ENCODE measurements at regions not wholly inside any gene's neighbourhood (a gene's known extent, or its start where the extent isn't known, plus 50 kb on each side); places are given as distances from the start of the nearest gene placed in this dataset.

DNA sequence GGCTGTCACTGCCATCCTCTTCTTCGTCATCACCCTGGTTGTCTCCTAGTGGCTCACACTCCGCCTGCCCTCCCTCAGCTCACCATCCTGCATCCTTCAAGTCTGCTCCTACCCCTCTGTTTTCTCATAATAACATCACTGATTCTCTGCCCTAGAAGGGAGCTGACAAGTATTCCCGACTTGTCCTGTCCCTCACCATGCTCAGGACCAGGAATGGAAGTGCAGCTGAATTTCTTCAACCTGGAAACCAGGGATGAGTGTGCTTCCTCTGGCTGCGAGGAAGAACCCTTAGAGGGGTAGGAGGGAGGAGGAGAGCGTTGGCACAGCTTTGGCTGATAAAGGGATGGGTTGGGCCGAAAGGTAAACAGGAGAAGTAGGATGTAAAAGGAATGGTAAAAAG lies 174.8 kb upstream of the GPR26 start:
- H3K27ac ChIP-seq (ENCODE audit: low read length): no peak overlapping the region
- Mint-ChIP-seq H3K4me1 (peaks cover 0 to 5% (median 0%) of the 10 kb centered on the region in 3 donors), H3K4me3 (no peak overlapping the region), H3K36me3 (no peaks in the 10 kb centered on the region), H3K27ac (no peak overlapping the region), H3K27me3 (peaks cover 21 to 58% of the 10 kb centered on the region in 2 donors), H3K9me3 (no peaks in the 10 kb centered on the region)
- DNase-seq: no peak
- WGBS (ENCODE audit: insufficient coverage): 55% methylated on average over 4 of the region's 6 CpGs
- H3K9me3 ChIP-seq: no peaks in the 10 kb centered on the region
- no peaks in the 10 kb centered on the region for H3K36me3 ChIP-seq (ENCODE audit: control insufficient read depth in 2 of 2, extremely low read depth in 1 of 2, insufficient read depth in 1 of 2, low read length in 1 of 2)
- H3K4me1 ChIP-seq (ENCODE audit: control insufficient read depth in 1 of 2, extremely low read depth in 1 of 2, insufficient read depth in 2 of 2, low read length in 2 of 2): no peaks in the 10 kb centered on the region
- ATAC-seq (replicated peaks in 1 of 4): no peak
- ChIA-PET CTCF (no interaction called here), POLR2A (no interaction called here)
- no peak overlapping the region for H3K4me3 ChIP-seq (ENCODE audit: control insufficient read depth in 1 of 2, extremely low read depth in 1 of 2, low read length in 1 of 2)
- H3K27me3 ChIP-seq (replicated peaks in 1 of 2; ENCODE audit: control insufficient read depth in 2 of 2, extremely low read depth in 1 of 2, insufficient read depth in 2 of 2, low read length in 1 of 2): peaks cover 0 to 38% of the 10 kb centered on the region in 2 experiments

DNA sequence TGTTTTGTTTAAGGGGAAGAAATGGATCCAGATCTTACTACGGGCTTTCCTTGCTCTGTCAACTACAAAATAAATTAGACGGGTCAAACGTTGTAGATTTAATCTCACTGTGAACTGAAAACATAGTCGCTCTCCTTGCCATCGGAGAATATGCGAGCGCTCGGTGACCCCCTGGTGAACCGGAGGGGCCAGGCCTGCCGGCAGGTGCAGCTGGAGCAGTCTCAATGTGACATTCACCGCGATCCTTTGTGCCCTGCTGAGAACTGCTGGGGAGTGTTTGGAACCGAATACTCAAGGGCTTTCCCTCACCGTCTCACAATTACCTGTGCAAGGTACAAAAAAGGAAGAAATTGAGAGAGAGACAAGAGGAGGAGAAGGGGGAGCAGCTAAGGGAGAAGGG lies 174.1 kb upstream of the GPR26 start:
- ChIA-PET CTCF (no interaction called here), POLR2A (no interaction called here)
- Histone ChIP-seq H3K4me3 (ENCODE audit: control insufficient read depth in 1 of 2, extremely low read depth in 1 of 2, low read length in 1 of 2) (no peak overlapping the region), H3K27ac (ENCODE audit: low read length) (no peak overlapping the region), H3K36me3 (ENCODE audit: control insufficient read depth in 2 of 2, extremely low read depth in 1 of 2, insufficient read depth in 1 of 2, low read length in 1 of 2) (no peaks in the 10 kb centered on the region), H3K4me1 (ENCODE audit: control insufficient read depth in 1 of 2, extremely low read depth in 1 of 2, insufficient read depth in 2 of 2, low read length in 2 of 2) (no peaks in the 10 kb centered on the region), H3K27me3 (replicated peaks in 1 of 2; ENCODE audit: control insufficient read depth in 2 of 2, extremely low read depth in 1 of 2, insufficient read depth in 2 of 2, low read length in 1 of 2) (peaks cover 0 to 36% of the 10 kb centered on the region in 2 experiments), H3K9me3 (no peaks in the 10 kb centered on the region)
- H3K27ac Mint-ChIP-seq: no peak overlapping the region
- H3K9me3 Mint-ChIP-seq: no peaks in the 10 kb centered on the region
- H3K36me3 Mint-ChIP-seq: no peaks in the 10 kb centered on the region
- ATAC-seq (replicated peaks in 1 of 4) (no peak), DNase-seq (no peak)
- H3K27me3 Mint-ChIP-seq: peaks cover 21 to 54% of the 10 kb centered on the region in 2 donors
- WGBS (ENCODE audit: insufficient coverage): 61% methylated on average over 8 of the region's 14 CpGs
- H3K4me3 Mint-ChIP-seq: no peak overlapping the region
- H3K4me1 Mint-ChIP-seq: peaks cover 0 to 5% (median 0%) of the 10 kb centered on the region in 3 donors

DNA sequence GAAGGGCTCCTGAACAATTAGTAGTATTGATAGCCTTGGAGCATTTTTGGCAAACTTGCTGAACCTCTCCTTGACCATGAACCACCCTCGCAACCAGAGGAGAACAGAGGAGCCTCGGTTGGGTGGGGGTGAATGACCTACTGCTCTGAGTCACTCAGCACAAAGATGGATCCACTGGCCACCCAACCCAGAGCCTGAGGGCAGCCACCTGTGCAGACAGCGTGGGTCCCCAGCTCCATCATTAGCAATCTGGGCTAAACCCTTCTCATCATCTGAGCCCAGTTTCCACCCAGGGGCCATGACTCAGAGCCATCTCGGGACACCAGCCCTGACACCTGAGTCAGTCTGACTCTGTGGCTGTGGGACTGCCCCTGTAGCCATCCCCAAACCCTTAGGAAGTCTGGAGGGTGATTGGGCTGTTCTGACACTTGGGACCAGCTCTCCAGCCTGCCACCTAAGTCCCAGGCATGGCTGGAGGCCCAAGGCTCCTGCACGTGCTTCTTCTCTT lies 171.8 kb upstream of the GPR26 start:
- Mint-ChIP-seq H3K4me1 (peaks cover 0 to 5% (median 0%) of the 10 kb centered on the region in 3 donors), H3K27me3 (peaks cover 17 to 44% of the 10 kb centered on the region in 2 donors), H3K9me3 (no peaks in the 10 kb centered on the region), H3K27ac (no peak overlapping the region), H3K4me3 (no peak overlapping the region), H3K36me3 (no peaks in the 10 kb centered on the region)
- H3K4me3 ChIP-seq (ENCODE audit: control insufficient read depth in 1 of 2, extremely low read depth in 1 of 2, low read length in 1 of 2): no peak overlapping the region
- no peaks in the 10 kb centered on the region for H3K4me1 ChIP-seq (ENCODE audit: control insufficient read depth in 1 of 2, extremely low read depth in 1 of 2, insufficient read depth in 2 of 2, low read length in 2 of 2)
- DNase-seq (no peak), ATAC-seq (replicated peaks in 1 of 4) (no peak)
- H3K27me3 ChIP-seq (replicated peaks in 1 of 2; ENCODE audit: control insufficient read depth in 2 of 2, extremely low read depth in 1 of 2, insufficient read depth in 2 of 2, low read length in 1 of 2): peaks cover 0 to 34% of the 10 kb centered on the region in 2 experiments
- ChIA-PET CTCF (no interaction called here), POLR2A (no interaction called here)
- WGBS (ENCODE audit: insufficient coverage): no CpG with 5 or more reads among the region's 5 CpGs
- no peaks in the 10 kb centered on the region for H3K36me3 ChIP-seq (ENCODE audit: control insufficient read depth in 2 of 2, extremely low read depth in 1 of 2, insufficient read depth in 1 of 2, low read length in 1 of 2)
- no peak overlapping the region for H3K27ac ChIP-seq (ENCODE audit: low read length)
- no peaks in the 10 kb centered on the region for H3K9me3 ChIP-seq

DNA sequence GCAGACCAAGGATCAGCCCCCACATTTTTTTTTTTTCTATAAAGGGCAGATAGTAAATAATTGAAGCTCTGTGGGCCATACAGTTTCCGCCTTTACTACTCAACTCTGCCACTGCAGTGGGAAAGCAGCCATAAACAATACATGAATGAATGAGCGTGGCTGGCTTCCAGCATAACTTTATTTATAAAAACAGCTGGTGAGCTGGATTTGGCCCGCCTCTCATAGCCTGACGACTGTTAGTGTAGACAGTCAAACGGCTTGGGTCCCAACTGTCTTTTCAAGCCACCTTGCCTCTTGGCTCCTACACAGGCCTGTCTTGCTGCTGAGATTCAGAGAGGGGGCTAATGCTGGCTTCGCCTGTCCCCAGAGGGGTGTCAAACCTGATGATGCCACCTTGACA lies 169.8 kb upstream of the GPR26 start:
- Mint-ChIP-seq H3K4me3 (no peak overlapping the region), H3K27me3 (peaks cover 15 to 30% of the 10 kb centered on the region in 2 donors), H3K36me3 (no peaks in the 10 kb centered on the region), H3K4me1 (peaks cover 0 to 5% (median 0%) of the 10 kb centered on the region in 3 donors), H3K27ac (no peak overlapping the region), H3K9me3 (no peaks in the 10 kb centered on the region)
- CTCF ChIA-PET: no interaction called here
- no peak for DNase-seq
- WGBS (ENCODE audit: insufficient coverage): 86% methylated on average over 5 of the region's 6 CpGs
- Histone ChIP-seq H3K27me3 (replicated peaks in 1 of 2; ENCODE audit: control insufficient read depth in 2 of 2, extremely low read depth in 1 of 2, insufficient read depth in 2 of 2, low read length in 1 of 2) (peaks cover 0 to 31% of the 10 kb centered on the region in 2 experiments), H3K27ac (ENCODE audit: low read length) (no peak overlapping the region), H3K4me1 (ENCODE audit: control insufficient read depth in 1 of 2, extremely low read depth in 1 of 2, insufficient read depth in 2 of 2, low read length in 2 of 2) (no peaks in the 10 kb centered on the region), H3K36me3 (ENCODE audit: control insufficient read depth in 2 of 2, extremely low read depth in 1 of 2, insufficient read depth in 1 of 2, low read length in 1 of 2) (no peaks in the 10 kb centered on the region), H3K4me3 (ENCODE audit: control insufficient read depth in 1 of 2, extremely low read depth in 1 of 2, low read length in 1 of 2) (no peak overlapping the region), H3K9me3 (no peaks in the 10 kb centered on the region)
- POLR2A ChIA-PET: interaction anchor here (0.5 to 0.7 kb wide), 2 partner anchors 9 to 1638 kb away, joined by 3 read pairs; no protein-coding TSS in a partner anchor
- no peak for ATAC-seq (replicated peaks in 1 of 4)

- POLR2A ChIA-PET: no interaction called here
Measured at GRCh38 chr10:123496996-123497660, 169.0 kb upstream of the GPR26 start.

DNA sequence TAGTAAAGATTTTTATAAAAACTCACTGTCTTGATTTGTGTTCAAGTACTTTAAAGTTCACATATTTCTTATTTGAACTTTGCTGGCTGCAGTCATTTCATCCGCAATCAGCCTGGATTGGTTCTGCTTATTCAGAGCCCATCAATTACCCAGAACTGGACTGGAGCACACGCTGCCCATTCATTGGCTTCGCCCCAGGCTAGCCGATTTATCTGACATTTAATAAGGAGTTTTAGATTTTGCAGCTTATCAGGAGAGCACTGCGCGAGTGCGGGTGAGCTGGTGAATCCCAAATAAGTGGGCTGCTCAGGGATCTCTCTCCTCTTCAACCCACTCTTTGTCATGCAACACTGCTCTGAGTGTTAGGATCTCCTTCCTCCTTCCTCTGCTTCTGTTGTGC lies 166.0 kb upstream of the GPR26 start:
- H3K27me3 Mint-ChIP-seq: peaks cover 10 to 14% of the 10 kb centered on the region in 2 donors
- Histone ChIP-seq H3K4me1 (ENCODE audit: control insufficient read depth in 1 of 2, extremely low read depth in 1 of 2, insufficient read depth in 2 of 2, low read length in 2 of 2) (no peaks in the 10 kb centered on the region), H3K9me3 (no peaks in the 10 kb centered on the region), H3K27me3 (replicated peaks in 1 of 2; ENCODE audit: control insufficient read depth in 2 of 2, extremely low read depth in 1 of 2, insufficient read depth in 2 of 2, low read length in 1 of 2) (peaks cover 0 to 11% of the 10 kb centered on the region in 2 experiments), H3K36me3 (ENCODE audit: control insufficient read depth in 2 of 2, extremely low read depth in 1 of 2, insufficient read depth in 1 of 2, low read length in 1 of 2) (no peaks in the 10 kb centered on the region), H3K4me3 (ENCODE audit: control insufficient read depth in 1 of 2, extremely low read depth in 1 of 2, low read length in 1 of 2) (no peak overlapping the region), H3K27ac (ENCODE audit: low read length) (no peak overlapping the region)
- no peak overlapping the region for H3K4me3 Mint-ChIP-seq
- ChIA-PET CTCF (no interaction called here), POLR2A (no interaction called here)
- 93% methylated on average over 5 of the region's 7 CpGs for WGBS (ENCODE audit: insufficient coverage)
- no peak overlapping the region for H3K27ac Mint-ChIP-seq
- DNase-seq (no peak), ATAC-seq (replicated peaks in 1 of 4) (no peak)
- H3K36me3 Mint-ChIP-seq: no peaks in the 10 kb centered on the region
- H3K4me1 Mint-ChIP-seq: peaks cover 0 to 2% (median 0%) of the 10 kb centered on the region in 3 donors
- no peaks in the 10 kb centered on the region for H3K9me3 Mint-ChIP-seq

More at GRCh38 chr10:123496996-123497660, 169.0 kb upstream of the GPR26 start:
- Mint-ChIP-seq H3K27ac (no peak overlapping the region), H3K36me3 (no peaks in the 10 kb centered on the region), H3K4me1 (peaks cover 0 to 5% (median 0%) of the 10 kb centered on the region in 3 donors), H3K4me3 (no peak overlapping the region), H3K9me3 (no peaks in the 10 kb centered on the region), H3K27me3 (peaks cover 8 to 27% of the 10 kb centered on the region in 2 donors)
- ATAC-seq (replicated peaks in 1 of 4) (no peak), DNase-seq (no peak)
- WGBS (ENCODE audit: insufficient coverage): 77% methylated on average over 5 of the region's 10 CpGs
- peaks cover 0 to 26% of the 10 kb centered on the region in 2 experiments for H3K27me3 ChIP-seq (replicated peaks in 1 of 2; ENCODE audit: control insufficient read depth in 2 of 2, extremely low read depth in 1 of 2, insufficient read depth in 2 of 2, low read length in 1 of 2)
- no peak overlapping the region for H3K4me3 ChIP-seq (ENCODE audit: control insufficient read depth in 1 of 2, extremely low read depth in 1 of 2, low read length in 1 of 2)
- CTCF ChIA-PET: no interaction called here
- no peaks in the 10 kb centered on the region for H3K36me3 ChIP-seq (ENCODE audit: control insufficient read depth in 2 of 2, extremely low read depth in 1 of 2, insufficient read depth in 1 of 2, low read length in 1 of 2)
- no peak overlapping the region for H3K27ac ChIP-seq (ENCODE audit: low read length)
- no peaks in the 10 kb centered on the region for H3K4me1 ChIP-seq (ENCODE audit: control insufficient read depth in 1 of 2, extremely low read depth in 1 of 2, insufficient read depth in 2 of 2, low read length in 2 of 2)
- H3K9me3 ChIP-seq: no peaks in the 10 kb centered on the region

All from T-cell (primary cell).